ENCODE measurements at regions not wholly inside any gene's neighbourhood (a gene's known extent, or its start where the extent isn't known, plus 50 kb on each side); places are given as distances from the start of the nearest gene placed in this dataset.

DNA sequence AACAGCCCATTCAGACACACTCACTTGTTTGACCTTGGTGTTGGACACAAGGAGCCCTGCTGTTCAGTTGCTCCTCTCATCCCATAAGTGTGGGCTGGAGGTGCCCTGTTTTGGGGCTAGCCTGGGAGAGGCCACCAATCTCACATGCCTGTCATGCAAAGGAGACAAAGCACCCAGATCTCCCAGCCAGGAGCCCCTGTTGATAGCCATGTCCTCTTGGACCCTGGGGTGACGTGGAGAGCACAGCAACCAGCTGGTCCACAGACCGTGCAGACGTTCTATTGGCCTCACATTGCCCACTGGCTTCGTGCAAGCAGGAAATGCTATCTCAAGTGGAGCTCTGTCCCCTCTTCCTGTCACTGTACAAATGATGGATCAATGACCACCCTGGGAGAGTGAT is 240.8 kb downstream of the RPS24 start:
- DNase-seq = no peak
- H3K4me1 ChIP-seq = peaks cover 10% of the 10 kb centered on the region
- H3K4me3 ChIP-seq (ENCODE audit: low read depth, low read length) = no peak overlapping the region
- H3K27me3 ChIP-seq = no peaks in the 10 kb centered on the region
- no peaks in the 10 kb centered on the region for H3K36me3 ChIP-seq
- TF ChIP-seq, protein P1, sequence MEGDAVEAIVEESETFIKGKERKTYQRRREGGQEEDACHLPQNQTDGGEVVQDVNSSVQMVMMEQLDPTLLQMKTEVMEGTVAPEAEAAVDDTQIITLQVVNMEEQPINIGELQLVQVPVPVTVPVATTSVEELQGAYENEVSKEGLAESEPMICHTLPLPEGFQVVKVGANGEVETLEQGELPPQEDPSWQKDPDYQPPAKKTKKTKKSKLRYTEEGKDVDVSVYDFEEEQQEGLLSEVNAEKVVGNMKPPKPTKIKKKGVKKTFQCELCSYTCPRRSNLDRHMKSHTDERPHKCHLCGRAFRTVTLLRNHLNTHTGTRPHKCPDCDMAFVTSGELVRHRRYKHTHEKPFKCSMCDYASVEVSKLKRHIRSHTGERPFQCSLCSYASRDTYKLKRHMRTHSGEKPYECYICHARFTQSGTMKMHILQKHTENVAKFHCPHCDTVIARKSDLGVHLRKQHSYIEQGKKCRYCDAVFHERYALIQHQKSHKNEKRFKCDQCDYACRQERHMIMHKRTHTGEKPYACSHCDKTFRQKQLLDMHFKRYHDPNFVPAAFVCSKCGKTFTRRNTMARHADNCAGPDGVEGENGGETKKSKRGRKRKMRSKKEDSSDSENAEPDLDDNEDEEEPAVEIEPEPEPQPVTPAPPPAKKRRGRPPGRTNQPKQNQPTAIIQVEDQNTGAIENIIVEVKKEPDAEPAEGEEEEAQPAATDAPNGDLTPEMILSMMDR (IDR thresholded peaks at IDR 0.05; ENCODE audit: low read depth, low read length) = no peak
- H3K9me3 ChIP-seq = no peaks in the 10 kb centered on the region

DNA sequence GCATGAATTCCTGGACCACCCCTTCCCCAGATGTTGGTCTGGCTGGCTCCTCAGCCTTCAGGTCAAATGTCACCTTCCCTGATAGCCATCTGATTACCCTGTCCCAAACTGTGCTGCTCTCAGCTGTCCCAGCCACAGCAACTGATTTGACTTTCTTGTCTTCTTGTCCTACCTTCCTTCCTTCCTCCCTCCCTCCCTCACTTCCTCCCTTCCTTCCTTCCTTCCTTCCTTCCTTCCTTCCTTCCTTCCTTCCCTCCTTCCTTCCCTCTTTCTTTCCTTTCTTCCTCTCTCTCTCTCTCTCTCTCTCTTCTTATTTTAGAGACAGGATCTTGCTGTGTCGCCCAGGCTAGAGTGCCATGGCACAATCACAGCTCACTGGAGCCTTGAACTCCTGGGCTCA is 242.5 kb downstream of the RPS24 start:
- no peak for DNase-seq
- Histone ChIP-seq H3K36me3 (no peaks in the 10 kb centered on the region), H3K4me3 (ENCODE audit: low read depth, low read length) (no peak overlapping the region), H3K9me3 (no peaks in the 10 kb centered on the region), H3K4me1 (peaks cover 10% of the 10 kb centered on the region), H3K27me3 (no peaks in the 10 kb centered on the region)
- TF ChIP-seq, protein P1 (IDR thresholded peaks at IDR 0.05; ENCODE audit: low read depth, low read length) = no peak

DNA sequence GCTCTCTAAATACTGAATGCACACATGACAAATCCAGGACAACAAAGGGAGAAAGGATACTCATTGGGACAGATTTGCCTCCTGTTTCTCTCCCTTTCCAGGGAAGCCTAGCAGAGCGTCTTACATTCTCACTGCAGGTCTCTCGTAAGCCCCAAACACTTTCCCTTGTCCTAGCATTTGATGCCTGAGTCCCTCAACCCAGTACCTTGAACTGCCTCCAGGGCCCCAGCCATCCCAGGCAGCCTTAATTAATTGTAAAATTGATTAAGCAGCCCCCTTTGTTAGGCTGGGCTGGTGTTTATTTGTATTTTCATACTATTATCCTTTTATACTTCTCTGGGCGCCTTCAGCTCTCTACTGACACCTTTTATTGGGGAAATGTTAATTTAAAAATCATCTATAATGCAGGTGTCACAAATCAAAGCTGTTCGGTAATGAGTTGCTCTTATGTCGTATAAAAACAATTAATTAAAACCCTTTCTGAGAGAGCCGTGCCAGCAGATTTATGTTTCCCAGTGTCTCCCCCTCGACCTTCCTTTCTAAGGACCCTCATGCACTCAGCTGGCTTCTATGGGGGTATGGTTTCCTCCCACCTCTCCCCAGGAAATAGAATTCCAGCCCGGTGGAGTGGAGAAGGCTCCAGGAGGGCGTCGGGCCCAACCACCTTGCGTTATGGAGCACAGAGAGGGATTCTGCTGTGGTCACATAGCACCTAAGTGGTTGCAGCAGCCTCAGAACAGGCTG is 243.8 kb downstream of the RPS24 start:
- no peak for DNase-seq
- Histone ChIP-seq H3K27me3 (no peaks in the 10 kb centered on the region), H3K9me3 (no peaks in the 10 kb centered on the region), H3K4me3 (ENCODE audit: low read depth, low read length) (no peak overlapping the region), H3K36me3 (no peaks in the 10 kb centered on the region), H3K4me1 (peaks cover 10% of the 10 kb centered on the region)
- TF ChIP-seq, protein P1 (IDR thresholded peaks at IDR 0.05; ENCODE audit: low read depth, low read length) = no peak

- peak; percentile 65 for DNase-seq
Measured at GRCh38 chr10:78278058-78278404, 244.4 kb downstream of the RPS24 start.

DNA sequence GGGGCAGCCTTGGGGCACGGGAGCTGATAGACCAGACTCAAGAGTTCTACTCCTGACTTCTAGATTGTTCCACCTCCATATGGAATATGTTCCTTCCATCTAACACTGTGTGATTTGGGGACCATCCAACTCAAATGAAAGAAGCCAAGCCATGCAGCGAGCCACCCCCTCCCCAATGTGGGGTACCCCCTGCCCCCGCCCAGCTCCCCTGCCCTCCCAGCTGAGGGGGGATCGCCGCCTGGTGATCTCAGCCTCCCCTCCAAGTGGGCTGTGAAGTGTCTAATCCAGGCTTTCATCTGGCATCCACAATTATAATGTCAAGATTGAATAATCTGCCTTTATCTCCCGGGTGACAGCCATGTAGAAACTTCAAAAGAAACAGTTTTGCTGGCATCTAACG is 246.1 kb downstream of the RPS24 start:
- H3K4me3 ChIP-seq (ENCODE audit: low read depth, low read length) = no peak overlapping the region
- TF ChIP-seq, protein P1 (IDR thresholded peaks at IDR 0.05; ENCODE audit: low read depth, low read length) = no peak
- no peak for DNase-seq
- H3K9me3 ChIP-seq = no peaks in the 10 kb centered on the region
- H3K36me3 ChIP-seq = no peaks in the 10 kb centered on the region
- no peaks in the 10 kb centered on the region for H3K27me3 ChIP-seq
- H3K4me1 ChIP-seq = peaks cover 10% of the 10 kb centered on the region

More at GRCh38 chr10:78278058-78278404, 244.4 kb downstream of the RPS24 start:
- Histone ChIP-seq H3K4me1 (peaks cover 10% of the 10 kb centered on the region), H3K9me3 (no peaks in the 10 kb centered on the region), H3K36me3 (no peaks in the 10 kb centered on the region), H3K27me3 (no peaks in the 10 kb centered on the region), H3K4me3 (ENCODE audit: low read depth, low read length) (no peak overlapping the region)
- TF ChIP-seq, protein P1 (IDR thresholded peaks at IDR 0.05; ENCODE audit: low read depth, low read length) = no peak

GRCh38 chr10:78280604-78281003 is 246.9 kb downstream of the RPS24 start:
- TF ChIP-seq, protein P1 (IDR thresholded peaks at IDR 0.05; ENCODE audit: low read depth, low read length) = no peak
- Histone ChIP-seq H3K36me3 (no peaks in the 10 kb centered on the region), H3K9me3 (no peaks in the 10 kb centered on the region), H3K4me3 (ENCODE audit: low read depth, low read length) (no peak overlapping the region), H3K27me3 (no peaks in the 10 kb centered on the region), H3K4me1 (peaks cover 10% of the 10 kb centered on the region)
- no peak for DNase-seq
